Nephron progenitor cell (in vitro differentiated cells): ENCODE measurements at regions not wholly inside any gene's neighbourhood (a gene's known extent, or its start where the extent isn't known, plus 50 kb on each side); places are given as distances from the start of the nearest gene placed in this dataset.
"Not testable (repeated sequence)": the region's sequence is repeated elsewhere in the genome, so short reads cannot be mapped to it uniquely, and the experiment has no call there.

Experiments used
- DNase-seq: peaks from one replicate; pipeline ENCODE4 v3.0.0; 2021
- H3K27ac Mint-ChIP-seq: 2 replicates; pipeline ENCODE4 v1.8.0; 2021; ENCODE audit warnings: mild to moderate bottlenecking, moderate library complexity, mixed read lengths
- H3K27me3 Mint-ChIP-seq: 2 replicates; pipeline ENCODE4 v1.8.0; 2021; ENCODE audit warnings: mild to moderate bottlenecking, low read depth, mixed read lengths; ENCODE audit not compliant: poor library complexity
- H3K36me3 Mint-ChIP-seq: 2 replicates; pipeline ENCODE4 v1.8.0; 2021; ENCODE audit warnings: low read depth, mixed read lengths
- H3K4me1 Mint-ChIP-seq: 2 replicates; pipeline ENCODE4 v1.8.0; 2021; ENCODE audit warnings: mixed read lengths
- H3K4me3 Mint-ChIP-seq: 2 replicates; pipeline ENCODE4 v1.8.0; 2021; ENCODE audit warnings: mild to moderate bottlenecking, moderate library complexity, mixed read lengths
- H3K9me3 Mint-ChIP-seq: 2 replicates; pipeline ENCODE4 v1.8.0; 2021; ENCODE audit warnings: mild to moderate bottlenecking, moderate library complexity, mixed read lengths
- CTCF ChIP-seq: fragments of 200-600 bp; sonication (generic); IDR thresholded peaks from 2 replicates; pipeline ENCODE4 v1.5.0; 2021; ENCODE audit warnings: antibody characterized with exemption

DNA sequence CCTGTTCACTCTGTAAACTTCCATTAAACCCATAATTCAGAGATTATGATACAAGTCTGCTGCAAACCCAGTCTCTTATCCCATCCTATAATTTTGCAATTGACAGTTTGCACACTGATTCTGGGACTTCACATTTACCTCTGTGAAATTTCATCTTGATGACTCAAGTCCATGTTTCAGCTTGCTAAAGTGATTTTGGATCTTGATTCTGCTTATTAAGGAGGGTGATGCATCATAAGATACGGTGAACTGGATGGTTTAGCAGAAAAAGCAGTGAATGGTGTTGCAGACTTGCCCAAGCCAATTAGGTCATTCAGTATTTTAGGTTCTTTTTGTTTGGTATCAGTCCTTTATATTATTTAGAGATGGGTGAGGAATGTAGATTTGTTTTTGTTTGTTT lies 125.5 kb upstream of the PODXL start:
- no peak overlapping the region for H3K27ac Mint-ChIP-seq
- no peak for TF ChIP-seq CTCF
- no peaks in the 10 kb centered on the region for H3K4me1 Mint-ChIP-seq
- no peaks in the 10 kb centered on the region for H3K36me3 Mint-ChIP-seq
- H3K9me3 Mint-ChIP-seq, result peaks cover 12% of the 10 kb centered on the region
- no peak for DNase-seq
- peaks cover 29% of the 10 kb centered on the region for H3K27me3 Mint-ChIP-seq
- no peak overlapping the region for H3K4me3 Mint-ChIP-seq

GRCh38 chr7:131679071-131679470 lies 122.6 kb upstream of the PODXL start:
- Mint-ChIP-seq H3K9me3 (peaks cover 12% of the 10 kb centered on the region), H3K27me3 (peaks cover 25% of the 10 kb centered on the region)
- H3K4me3 Mint-ChIP-seq, DNase-seq, H3K36me3 Mint-ChIP-seq, H3K4me1 Mint-ChIP-seq, H3K27ac Mint-ChIP-seq: not testable (repeated sequence)

GRCh38 chr7:131676850-131677249 lies 120.4 kb upstream of the PODXL start:
- not testable (repeated sequence) for H3K36me3 Mint-ChIP-seq, H3K4me1 Mint-ChIP-seq, DNase-seq, H3K4me3 Mint-ChIP-seq, H3K27ac Mint-ChIP-seq
- Mint-ChIP-seq H3K9me3 (peaks cover 12% of the 10 kb centered on the region), H3K27me3 (peaks cover 40% of the 10 kb centered on the region)

GRCh38 chr7:131674131-131674530 lies 117.7 kb upstream of the PODXL start:
- H3K27me3 Mint-ChIP-seq, result peaks cover 46% of the 10 kb centered on the region
- TF ChIP-seq CTCF, result no peak
- no peaks in the 10 kb centered on the region for H3K36me3 Mint-ChIP-seq
- H3K4me1 Mint-ChIP-seq, result peaks cover 9% of the 10 kb centered on the region
- H3K9me3 Mint-ChIP-seq, result no peaks in the 10 kb centered on the region
- H3K27ac Mint-ChIP-seq, result no peak overlapping the region
- no peak overlapping the region for H3K4me3 Mint-ChIP-seq
- DNase-seq, result no peak

DNA sequence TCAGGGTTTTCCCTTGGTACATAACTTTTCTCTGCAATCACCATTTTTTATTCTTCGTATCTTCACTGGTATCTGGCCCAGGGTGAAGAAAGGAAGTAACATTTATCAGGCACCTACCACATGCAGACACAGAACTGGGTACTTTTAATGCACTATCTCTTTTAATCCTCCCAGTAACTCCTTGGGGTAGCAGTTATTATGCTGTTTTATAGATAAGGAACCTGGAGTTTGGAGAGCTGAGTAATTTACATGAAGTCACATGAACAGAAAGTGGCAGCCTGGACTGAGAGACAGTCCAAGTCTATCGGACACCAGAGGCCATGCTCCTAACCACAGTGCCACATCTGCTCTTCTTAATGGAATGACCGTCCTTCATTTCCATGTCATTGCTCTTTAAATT lies 117.1 kb upstream of the PODXL start:
- TF ChIP-seq CTCF, result no peak
- no peak overlapping the region for H3K4me3 Mint-ChIP-seq
- DNase-seq, result no peak
- H3K4me1 Mint-ChIP-seq, result peaks cover 9% of the 10 kb centered on the region
- peaks cover 46% of the 10 kb centered on the region for H3K27me3 Mint-ChIP-seq
- no peaks in the 10 kb centered on the region for H3K9me3 Mint-ChIP-seq
- H3K27ac Mint-ChIP-seq, result no peak overlapping the region
- no peaks in the 10 kb centered on the region for H3K36me3 Mint-ChIP-seq

- Mint-ChIP-seq H3K4me3 (no peak overlapping the region), H3K36me3 (no peaks in the 10 kb centered on the region), H3K27me3 (peaks cover 46% of the 10 kb centered on the region), H3K9me3 (peaks cover 16% of the 10 kb centered on the region), H3K27ac (no peak overlapping the region), H3K4me1 (peaks cover 9% of the 10 kb centered on the region)
- DNase-seq, result no peak
- no peak for TF ChIP-seq CTCF
Observed at GRCh38 chr7:131670406-131670805, 114.0 kb upstream of the PODXL start.

DNA sequence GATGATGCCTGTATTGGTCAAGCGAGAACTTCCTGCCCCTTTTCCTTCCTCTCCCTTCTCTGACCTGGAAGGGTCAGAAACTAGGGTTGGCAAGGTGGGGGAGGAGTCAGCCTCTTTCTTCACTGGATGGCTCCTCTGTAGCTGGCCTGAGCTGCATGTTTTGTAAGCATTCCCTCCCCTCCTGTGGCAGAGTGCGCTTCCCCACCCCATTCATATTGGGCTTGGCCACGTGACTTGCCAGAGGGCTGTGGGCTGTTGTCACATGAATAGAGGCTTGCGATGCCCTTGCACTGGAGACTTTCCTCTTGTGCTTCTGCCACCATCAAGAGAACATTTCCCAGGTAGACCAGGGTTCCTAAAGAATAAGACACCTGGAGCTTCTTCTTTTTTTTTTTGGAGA lies 111.3 kb upstream of the PODXL start:
- H3K4me3 Mint-ChIP-seq, result no peak overlapping the region
- peaks cover 37% of the 10 kb centered on the region for H3K27me3 Mint-ChIP-seq
- no peak for DNase-seq
- no peaks in the 10 kb centered on the region for H3K4me1 Mint-ChIP-seq
- H3K27ac Mint-ChIP-seq, result no peak overlapping the region
- no peak for TF ChIP-seq CTCF
- H3K36me3 Mint-ChIP-seq, result no peaks in the 10 kb centered on the region
- peaks cover 20% of the 10 kb centered on the region for H3K9me3 Mint-ChIP-seq
